Left renal pelvis (tissue), 4 donors: ENCODE measurements at regions not wholly inside any gene's neighbourhood (a gene's known extent, or its start where the extent isn't known, plus 50 kb on each side); places are given as distances from the start of the nearest gene placed in this dataset.

ENCODE experiments used
- DNase-seq, 4 donors: peaks; one replicate each; pipeline ENCODE4 v3.0.0-alpha.2; 2013; ENCODE audit warnings: low read depth in 4 of 4, low spot score in 3 of 4

- DNase-seq: no peak
Measured at GRCh38 chr2:3138621-3139020, 239.0 kb downstream of the EIPR1 start.

DNA sequence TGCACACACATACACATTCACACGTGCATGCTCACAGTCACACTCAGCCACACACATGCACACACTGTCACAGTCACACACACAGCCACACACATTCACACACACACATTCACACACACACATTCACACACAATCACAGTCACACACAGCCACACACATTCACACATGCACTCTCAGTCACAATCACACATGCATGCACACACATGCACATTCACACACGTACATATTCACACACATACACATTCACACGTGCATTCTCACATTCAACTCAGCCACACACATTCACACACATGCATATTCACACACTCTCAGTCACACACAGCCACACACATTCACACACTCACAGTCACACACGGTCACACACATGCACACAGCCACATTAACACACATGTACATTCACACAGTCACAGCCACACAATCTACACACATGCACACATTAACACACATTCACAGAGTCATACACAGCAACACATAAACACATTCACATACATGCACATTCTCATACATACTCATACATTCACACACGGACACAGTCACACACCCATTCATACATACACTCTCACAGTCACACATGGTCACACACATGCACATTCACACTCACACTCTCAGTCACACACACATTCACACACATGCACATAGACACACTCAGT, 239.8 kb downstream of the EIPR1 start:
- DNase-seq: no peak

GRCh38 chr2:3135676-3136075, 241.9 kb downstream of the EIPR1 start:
- DNase-seq: no peak

DNA sequence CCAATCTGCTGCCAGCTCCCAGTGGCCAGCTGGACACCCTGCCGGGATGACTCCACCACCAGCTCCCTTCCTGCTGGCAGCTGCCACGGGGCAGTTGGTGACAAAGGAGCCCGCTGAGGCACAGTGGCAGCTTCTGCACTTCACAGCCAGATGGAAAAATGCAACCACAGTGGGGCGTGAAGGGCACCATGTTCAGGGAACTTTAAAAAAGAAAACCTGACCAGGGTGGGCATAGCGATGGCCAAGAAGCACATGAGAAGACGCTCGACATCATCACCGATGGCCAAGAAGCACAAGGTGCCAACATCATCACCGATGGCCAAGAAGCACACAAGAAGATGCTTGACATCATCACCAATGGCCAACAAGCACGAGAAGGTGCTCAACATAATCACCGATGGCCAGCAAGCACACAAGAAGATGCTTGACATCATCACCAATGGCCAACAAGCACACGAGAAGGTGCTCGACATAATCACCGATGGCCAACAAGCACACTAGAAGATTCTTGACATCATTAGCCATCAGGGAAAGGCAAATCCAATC, 243.5 kb downstream of the EIPR1 start:
- DNase-seq: no peak

DNA sequence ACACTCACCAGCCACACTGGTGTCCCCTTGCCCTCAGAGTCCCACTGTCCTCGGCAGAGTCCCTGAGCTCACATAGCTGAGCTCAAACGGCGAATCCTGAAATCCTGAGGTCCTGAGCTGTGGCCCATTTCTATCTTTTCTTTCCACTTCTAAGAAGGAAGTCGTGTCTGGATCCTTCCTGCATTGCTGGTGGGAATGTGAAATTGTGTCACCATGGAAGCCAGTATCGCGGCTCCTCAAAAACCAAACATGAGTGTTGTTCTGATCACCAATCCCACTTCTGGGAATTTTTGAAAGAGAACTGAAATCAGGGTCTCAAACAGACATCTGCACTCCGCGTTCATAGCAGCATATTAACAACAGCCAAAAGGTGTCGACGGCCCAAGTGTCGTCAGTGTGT, 244.7 kb downstream of the EIPR1 start:
- DNase-seq: no peak

- no peak for DNase-seq
Measured at GRCh38 chr2:3132466-3132865, 245.2 kb downstream of the EIPR1 start.

DNA sequence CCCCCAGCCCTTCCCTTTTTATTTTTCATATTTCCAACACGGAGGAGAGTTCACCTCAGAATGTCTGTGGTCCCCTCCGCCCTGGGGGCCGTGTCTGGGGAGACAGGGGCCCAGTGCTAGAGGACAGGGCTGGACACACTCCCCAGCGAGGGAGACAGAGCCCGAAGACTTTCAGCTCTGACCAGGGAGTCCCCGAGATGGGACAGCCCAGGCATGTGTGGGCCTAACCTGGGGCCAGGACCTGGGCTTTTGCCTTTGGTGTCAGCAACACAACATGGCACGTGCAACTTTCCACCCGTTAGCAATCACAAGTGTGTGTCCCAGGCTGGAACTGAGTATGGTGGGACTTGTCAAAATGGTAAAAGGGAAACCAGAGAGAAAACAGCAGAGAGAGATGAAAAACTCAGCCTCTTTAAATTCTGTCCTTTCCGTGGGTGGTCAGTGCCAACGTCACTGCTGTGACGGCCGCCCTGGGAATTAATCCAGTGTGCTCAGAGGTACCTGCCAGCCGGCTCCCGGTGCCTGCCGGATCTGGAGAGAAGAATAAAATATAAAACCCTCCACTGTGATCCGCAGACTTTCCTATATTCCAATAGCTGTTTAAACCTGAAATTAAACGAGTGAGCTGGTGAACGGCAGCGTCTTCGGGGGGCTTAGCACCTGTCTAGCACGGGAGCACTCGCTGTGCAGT, 245.8 kb downstream of the EIPR1 start:
- DNase-seq: no peak

DNA sequence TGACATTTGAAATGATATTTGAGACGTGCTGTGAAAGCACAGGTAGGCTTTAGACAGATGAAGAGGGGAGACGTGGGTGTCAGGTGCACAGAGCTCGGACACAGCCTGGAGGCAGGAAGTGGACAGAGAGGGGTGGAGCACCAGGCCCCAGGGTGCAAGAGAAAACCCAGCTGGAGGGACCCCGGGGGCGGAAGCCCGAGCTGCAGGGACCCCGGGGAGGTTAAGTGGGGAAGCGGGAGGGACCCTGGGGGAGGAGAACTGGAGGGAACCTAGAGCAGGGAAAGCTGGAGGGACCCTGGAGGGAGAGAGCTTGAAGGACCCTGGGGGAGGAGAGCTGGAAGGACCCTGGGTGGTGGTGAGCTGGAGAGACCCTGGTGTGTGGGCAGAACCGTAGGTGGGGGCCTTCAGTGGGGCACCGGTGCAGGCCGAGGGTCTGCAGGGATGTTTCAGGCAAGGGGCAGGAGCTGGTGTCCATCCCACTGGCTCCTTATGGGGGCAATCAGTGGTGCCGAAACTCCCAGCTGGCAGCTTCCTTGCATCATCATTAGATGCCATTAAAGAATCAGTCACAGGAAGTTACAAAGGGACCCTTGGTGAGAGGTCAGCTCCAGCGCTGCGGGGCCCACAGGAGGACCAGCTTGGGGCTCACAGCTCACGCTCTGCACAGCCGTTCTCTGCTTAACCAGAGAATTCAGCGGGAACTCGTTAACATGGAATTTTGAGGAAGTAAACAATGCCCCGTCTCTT, 246.6 kb downstream of the EIPR1 start:
- no peak for DNase-seq

DNA sequence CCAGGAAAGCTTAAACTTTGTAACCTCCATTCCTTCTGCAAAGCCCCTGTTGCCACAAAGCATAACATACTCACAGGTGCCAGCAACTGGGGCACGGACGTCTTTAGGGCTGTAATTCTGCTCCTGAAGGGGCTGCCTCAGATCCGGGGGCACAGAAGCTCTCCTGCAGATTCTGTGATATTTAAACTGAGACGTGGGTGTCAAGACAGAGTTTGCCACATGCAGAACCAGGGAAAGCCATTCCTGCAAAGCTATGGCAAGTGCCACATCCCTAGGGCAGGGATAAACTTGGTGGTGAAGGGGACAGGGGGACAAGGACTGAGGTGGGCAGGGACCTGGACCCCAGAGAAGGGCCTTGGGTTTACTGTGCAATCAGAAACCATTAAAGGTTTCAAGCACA, 247.2 kb downstream of the EIPR1 start:
- no peak for DNase-seq

DNA sequence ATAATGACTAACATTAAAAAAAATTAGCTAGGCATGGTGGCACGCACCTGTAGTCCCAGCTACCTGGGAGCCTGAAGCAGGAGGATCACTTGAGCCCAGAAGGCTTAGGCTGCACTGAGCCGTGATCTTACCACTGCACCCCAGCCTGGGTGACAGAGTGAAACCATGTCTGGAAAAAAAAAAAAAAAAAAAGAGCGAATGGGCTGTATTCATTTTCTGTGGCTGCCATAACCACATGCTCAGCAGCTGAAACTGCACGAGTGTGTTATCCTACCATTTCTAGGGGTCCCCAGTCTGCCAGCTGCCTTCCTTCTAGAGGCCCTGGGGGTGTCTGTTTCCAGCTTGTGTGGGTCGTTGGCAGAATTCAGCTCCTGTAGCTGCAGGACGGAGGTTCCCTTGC, 247.8 kb downstream of the EIPR1 start:
- no peak for DNase-seq

- no peak for DNase-seq
Measured at GRCh38 chr2:3128786-3129185, 248.8 kb downstream of the EIPR1 start.

GRCh38 chr2:3127710-3128109, 249.9 kb downstream of the EIPR1 start:
- no peak for DNase-seq

- no peak for DNase-seq
Measured at GRCh38 chr2:3126911-3127621, 250.6 kb downstream of the EIPR1 start.

DNA sequence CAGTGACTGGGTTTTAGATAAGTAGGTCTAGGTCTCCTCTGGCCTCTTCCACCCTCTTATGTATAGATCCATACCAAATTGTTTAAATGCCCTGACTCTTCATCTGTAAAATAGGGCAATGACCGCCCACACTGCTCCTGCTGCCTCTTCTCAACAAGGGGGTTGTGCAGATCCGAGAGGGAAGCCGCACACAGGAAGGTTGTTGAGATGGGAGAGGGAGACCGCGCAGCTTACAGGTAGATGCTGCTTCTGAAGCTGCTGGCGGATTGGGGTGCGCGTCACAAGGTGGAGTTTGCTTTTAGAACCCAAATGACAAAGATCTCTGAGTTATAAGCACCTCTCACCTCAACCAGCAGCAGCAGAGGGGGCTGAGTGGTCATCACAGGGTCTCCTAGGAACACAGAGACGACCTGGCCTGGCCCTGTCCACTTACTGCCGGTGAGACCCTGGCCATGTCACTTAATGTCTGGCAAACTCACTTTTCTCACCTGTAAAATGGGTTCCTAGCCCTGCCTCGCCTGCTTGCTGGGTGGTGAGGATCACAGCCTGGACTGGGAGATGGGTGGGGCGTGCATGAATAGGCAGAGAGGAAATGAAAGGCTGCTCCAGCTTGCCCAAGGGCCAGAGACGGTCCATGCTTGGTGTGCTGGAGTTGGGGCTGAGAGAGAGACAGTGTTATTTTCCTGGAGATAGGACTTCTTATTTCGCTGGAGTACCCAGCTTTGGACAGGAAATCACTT, 251.3 kb downstream of the EIPR1 start:
- no peak for DNase-seq

DNA sequence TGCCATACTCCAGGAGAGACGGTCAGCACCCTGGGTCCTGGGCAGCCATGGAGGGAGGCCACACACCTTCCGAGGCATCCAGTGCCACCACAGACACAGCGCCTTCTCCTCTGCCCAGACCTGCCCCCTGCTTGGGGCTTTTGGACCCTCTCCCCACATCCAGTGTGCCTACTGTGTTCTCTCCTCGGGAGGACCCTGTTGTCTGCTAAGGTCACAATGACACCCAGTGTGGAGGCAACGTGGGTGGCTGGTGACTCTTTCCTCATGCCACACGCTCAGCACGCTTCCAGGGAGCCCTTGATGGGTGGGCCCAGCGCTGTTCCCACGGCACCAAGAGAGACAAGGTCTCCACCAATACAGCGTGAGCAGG, 251.9 kb downstream of the EIPR1 start:
- no peak for DNase-seq

DNA sequence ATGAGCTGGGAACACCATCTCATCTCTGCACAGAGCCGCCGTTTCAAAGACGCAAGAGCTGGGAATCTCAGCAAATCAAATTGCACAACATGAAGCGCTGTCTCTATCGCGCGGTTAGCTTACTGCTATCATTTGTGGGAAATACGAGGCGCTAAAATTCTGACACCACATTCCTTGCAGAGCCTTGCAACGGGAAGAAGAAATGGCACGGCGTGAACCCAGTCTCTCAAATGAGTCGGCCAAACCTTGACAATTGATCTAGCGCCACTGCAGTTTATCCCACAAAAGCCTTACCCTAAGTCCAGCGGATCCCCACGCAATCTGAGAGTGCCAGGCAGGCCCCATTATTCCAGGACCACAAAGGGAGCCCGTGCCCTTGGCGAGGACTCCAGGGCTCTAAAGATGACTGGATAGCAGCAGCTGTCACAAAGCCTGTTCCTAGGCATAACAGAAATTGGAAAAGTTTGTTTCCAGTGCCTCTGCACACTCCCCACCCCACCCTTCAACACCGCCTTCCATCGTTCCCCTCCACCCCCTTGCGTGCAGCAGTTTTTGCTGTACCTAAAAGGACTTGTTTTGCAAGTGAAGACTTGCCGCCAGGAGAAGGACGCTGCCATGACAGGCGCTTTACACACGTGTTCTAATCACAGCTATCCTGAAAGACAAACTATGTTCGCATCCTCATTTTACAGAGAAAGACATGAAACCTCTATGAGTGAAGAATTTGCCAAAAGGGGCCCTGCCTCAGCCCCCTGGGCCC, 252.4 kb downstream of the EIPR1 start:
- DNase-seq: no peak

GRCh38 chr2:3122525-3122924, 255.1 kb downstream of the EIPR1 start:
- no peak for DNase-seq

GRCh38 chr2:3121601-3122000, 256.0 kb downstream of the EIPR1 start:
- DNase-seq: no peak

DNA sequence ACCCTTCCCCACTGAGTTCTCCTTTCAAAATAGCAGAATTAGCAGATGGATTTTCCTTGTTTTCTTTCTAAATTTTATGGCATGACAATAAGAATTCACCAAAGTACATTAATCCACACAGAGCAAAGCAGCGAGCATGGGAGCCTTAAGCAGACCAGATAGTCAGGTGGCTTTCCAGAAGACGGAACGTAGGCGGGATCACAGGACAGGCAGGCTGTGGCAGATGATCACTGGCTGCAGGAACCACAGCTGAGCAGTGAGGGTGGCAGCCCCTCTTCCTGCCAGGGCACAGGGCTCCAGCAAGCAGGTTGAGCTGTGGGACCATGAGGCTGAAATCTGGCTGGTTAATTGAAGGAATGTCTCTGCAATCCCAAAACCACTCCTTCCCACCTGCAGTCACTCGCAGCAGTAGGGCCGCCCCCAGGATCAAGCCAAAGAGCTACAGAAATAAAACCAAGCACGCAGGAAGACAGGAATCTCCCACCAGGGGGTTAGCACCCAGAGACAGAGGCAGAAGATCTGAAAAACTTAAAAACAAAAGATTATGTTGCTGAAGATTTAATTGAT, 259.9 kb downstream of the EIPR1 start:
- DNase-seq: no peak
